ENCODE measurements at regions not wholly inside any gene's neighbourhood (a gene's known extent, or its start where the extent isn't known, plus 50 kb on each side); places are given as distances from the start of the nearest gene placed in this dataset.

- H3K27me3 ChIP-seq (ENCODE audit: control insufficient read depth in 3 of 3, insufficient read depth in 3 of 3, low read length in 2 of 3): no peaks in the 10 kb centered on the region
- ATAC-seq (ENCODE audit: insufficient read depth, low FRiP score) (no peak), DNase-seq (no peak)
- H3K4me3 ChIP-seq: no peak overlapping the region
- no peak overlapping the region for H3K27ac ChIP-seq (ENCODE audit: low read depth in 1 of 2, low read length in 1 of 2)
- TF ChIP-seq CTCF (IDR thresholded peaks at IDR 0.05; ENCODE audit: control extremely low read depth, extremely low read depth): no peak
- H3K9ac ChIP-seq (ENCODE audit: insufficient read depth in 1 of 2, low read length in 2 of 2): no peak overlapping the region
- no peaks in the 10 kb centered on the region for H3K4me1 ChIP-seq (ENCODE audit: control insufficient read depth in 5 of 5, insufficient read depth in 5 of 5, low read length in 5 of 5)
- H3K36me3 ChIP-seq (ENCODE audit: control insufficient read depth in 4 of 4, insufficient read depth in 4 of 4, low read length in 4 of 4): no peaks in the 10 kb centered on the region
- H3K9me3 ChIP-seq (ENCODE audit: control insufficient read depth in 4 of 4, insufficient read depth in 3 of 4, low read length in 3 of 4): no peaks in the 10 kb centered on the region
These were observed 136.3 kb upstream of the MLIP start for GRCh38 chr6:53974941-53975340.

GRCh38 chr6:53975941-53976615 lies 135.2 kb upstream of the MLIP start:
- DNase-seq (no peak), ATAC-seq (ENCODE audit: insufficient read depth, low FRiP score) (no peak)
- no peaks in the 10 kb centered on the region for H3K36me3 ChIP-seq (ENCODE audit: control insufficient read depth in 4 of 4, insufficient read depth in 4 of 4, low read length in 4 of 4)
- H3K27ac ChIP-seq (ENCODE audit: low read depth in 1 of 2, low read length in 1 of 2): no peak overlapping the region
- no peaks in the 10 kb centered on the region for H3K27me3 ChIP-seq (ENCODE audit: control insufficient read depth in 3 of 3, insufficient read depth in 3 of 3, low read length in 2 of 3)
- H3K4me1 ChIP-seq (ENCODE audit: control insufficient read depth in 5 of 5, insufficient read depth in 5 of 5, low read length in 5 of 5): no peaks in the 10 kb centered on the region
- no peak overlapping the region for H3K9ac ChIP-seq (ENCODE audit: insufficient read depth in 1 of 2, low read length in 2 of 2)
- TF ChIP-seq CTCF (IDR thresholded peaks at IDR 0.05; ENCODE audit: control extremely low read depth, extremely low read depth): no peak
- H3K4me3 ChIP-seq: no peak overlapping the region
- no peaks in the 10 kb centered on the region for H3K9me3 ChIP-seq (ENCODE audit: control insufficient read depth in 4 of 4, insufficient read depth in 3 of 4, low read length in 3 of 4)
- WGBS, 2 donors: 69 to 84% methylated on average over 3 of the region's 3 CpGs

GRCh38 chr6:53977551-53977950 lies 133.7 kb upstream of the MLIP start:
- no peak overlapping the region for H3K27ac ChIP-seq (ENCODE audit: low read depth in 1 of 2, low read length in 1 of 2)
- WGBS, 2 donors: 69 to 80% methylated on average over 1 of the region's 1 CpG
- no peak for ATAC-seq (ENCODE audit: insufficient read depth, low FRiP score)

More at GRCh38 chr6:53977551-53977950, 133.7 kb upstream of the MLIP start:
- no peak for TF ChIP-seq CTCF (IDR thresholded peaks at IDR 0.05; ENCODE audit: control extremely low read depth, extremely low read depth)
- Histone ChIP-seq H3K4me3 (no peak overlapping the region), H3K4me1 (ENCODE audit: control insufficient read depth in 5 of 5, insufficient read depth in 5 of 5, low read length in 5 of 5) (no peaks in the 10 kb centered on the region), H3K36me3 (ENCODE audit: control insufficient read depth in 4 of 4, insufficient read depth in 4 of 4, low read length in 4 of 4) (no peaks in the 10 kb centered on the region), H3K9me3 (ENCODE audit: control insufficient read depth in 4 of 4, insufficient read depth in 3 of 4, low read length in 3 of 4) (no peaks in the 10 kb centered on the region), H3K27me3 (ENCODE audit: control insufficient read depth in 3 of 3, insufficient read depth in 3 of 3, low read length in 2 of 3) (no peaks in the 10 kb centered on the region), H3K9ac (ENCODE audit: insufficient read depth in 1 of 2, low read length in 2 of 2) (no peak overlapping the region)
- no peak for DNase-seq

Measured in lung (tissue), 11 donors.